ENCODE measurements at regions not wholly inside any gene's neighbourhood (a gene's known extent, or its start where the extent isn't known, plus 50 kb on each side); places are given as distances from the start of the nearest gene placed in this dataset.
"Not testable (repeated sequence)": the region's sequence is repeated elsewhere in the genome, so short reads cannot be mapped to it uniquely, and the experiment has no call there.

- DNase-seq (ENCODE audit: low spot score), result no peak
These were observed 581.2 kb downstream of the PTPRC start for GRCh38 chr1:199220031-199220430.

DNA sequence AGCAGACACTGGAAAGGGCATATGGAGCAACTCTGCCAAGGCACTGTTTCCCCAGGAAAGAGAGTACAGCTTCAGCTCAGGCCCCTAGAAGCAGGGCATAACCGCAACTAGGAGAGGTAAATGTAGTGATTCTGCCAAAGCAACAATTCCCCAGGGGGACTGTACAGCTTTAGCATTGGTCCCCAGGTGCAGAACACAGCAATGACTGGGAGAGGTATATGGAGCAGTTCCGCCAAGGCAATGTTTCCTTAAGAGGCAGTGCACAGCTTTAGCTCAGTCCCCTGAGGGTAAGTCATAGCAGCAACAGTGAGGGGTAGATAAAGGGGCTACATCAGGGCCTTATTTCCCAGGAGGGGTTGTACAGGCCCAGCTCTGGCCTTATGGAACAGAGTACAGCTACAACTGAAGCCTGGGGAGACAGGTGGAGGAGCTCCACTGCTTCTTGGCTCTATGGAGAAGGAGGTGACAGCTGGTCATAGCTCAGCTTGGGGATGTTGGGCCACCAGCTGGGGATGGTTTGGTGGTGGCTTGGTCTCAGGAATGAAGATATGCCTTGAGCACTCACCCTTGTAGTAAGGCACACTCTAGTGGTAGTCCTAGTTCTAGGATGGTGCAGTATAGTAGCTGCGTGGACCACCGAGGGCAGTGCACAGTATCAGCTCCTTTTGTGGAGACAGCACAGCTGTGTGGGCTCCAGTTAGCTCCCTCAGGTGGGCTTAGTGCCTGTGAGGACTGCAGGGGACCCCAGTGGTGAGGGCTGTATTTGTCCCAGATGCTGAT lies 582.7 kb downstream of the PTPRC start:
- no peak for DNase-seq (ENCODE audit: low spot score)

DNA sequence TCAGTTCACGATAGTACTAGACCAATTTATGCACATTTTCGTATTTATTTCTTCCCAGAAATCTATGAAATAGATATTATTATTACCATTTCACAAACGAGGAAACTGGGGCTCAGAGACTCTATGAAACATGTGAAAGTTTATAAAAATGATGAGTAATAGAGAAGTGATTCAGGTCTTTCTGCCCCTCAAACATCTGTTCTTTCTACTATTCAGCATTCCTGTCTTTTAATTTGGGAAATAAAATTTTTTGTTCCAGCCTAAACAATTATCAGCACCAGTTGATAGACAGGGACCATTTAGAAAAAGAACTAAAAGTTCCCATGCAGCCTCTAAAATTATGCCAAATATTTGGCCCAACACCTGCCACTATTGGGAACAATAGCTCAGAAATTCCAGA lies 585.1 kb downstream of the PTPRC start:
- no peak for DNase-seq (ENCODE audit: low spot score)

DNA sequence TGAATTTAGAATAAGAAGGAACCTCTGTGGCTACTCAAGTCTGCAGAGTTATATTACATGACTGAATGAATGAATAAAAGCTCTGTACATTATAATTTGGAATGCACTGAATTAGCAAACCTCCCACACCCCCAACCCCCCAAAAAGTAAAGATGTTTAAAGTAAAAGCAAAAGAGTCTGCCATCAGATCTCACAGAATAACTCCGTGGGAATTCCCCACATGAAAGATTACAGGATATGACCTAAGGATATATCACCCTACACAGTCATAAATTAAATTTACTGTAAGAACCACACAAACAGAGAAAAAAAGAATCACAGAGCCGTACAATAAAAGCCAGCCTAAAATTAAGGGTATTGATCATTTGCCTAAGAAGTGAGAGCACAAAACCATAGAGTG lies 587.3 kb downstream of the PTPRC start:
- peak; percentile 31 for DNase-seq (ENCODE audit: low spot score)

- DNase-seq (ENCODE audit: low spot score), result no peak
These were observed 603.3 kb downstream of the PTPRC start for GRCh38 chr1:199242147-199242546.

- DNase-seq (ENCODE audit: low spot score), result no peak
These were observed 603.8 kb downstream of the PTPRC start for GRCh38 chr1:199242601-199243000.

- peak; percentile 48 for DNase-seq (ENCODE audit: low spot score)
These were observed 604.7 kb downstream of the PTPRC start for GRCh38 chr1:199243423-199244061.

DNA sequence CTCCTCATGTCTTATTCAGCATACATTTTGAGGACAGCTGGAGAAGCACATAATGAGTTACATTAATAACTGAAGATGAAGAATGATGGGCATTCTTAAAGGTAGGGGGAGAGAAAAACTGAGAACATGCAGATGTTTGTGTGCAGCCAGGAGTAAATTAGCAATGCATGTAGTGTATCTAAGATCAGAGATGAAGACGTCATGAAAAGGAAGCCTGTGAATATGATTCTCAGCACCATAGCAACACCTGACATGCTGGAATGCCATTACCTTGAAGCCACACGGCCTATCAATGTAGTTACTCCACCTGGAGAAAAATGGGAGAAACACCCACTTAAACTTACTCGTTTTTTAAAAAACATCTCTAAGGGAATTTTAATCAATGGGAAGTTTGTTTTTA lies 607.1 kb downstream of the PTPRC start:
- DNase-seq (ENCODE audit: low spot score), result no peak

DNA sequence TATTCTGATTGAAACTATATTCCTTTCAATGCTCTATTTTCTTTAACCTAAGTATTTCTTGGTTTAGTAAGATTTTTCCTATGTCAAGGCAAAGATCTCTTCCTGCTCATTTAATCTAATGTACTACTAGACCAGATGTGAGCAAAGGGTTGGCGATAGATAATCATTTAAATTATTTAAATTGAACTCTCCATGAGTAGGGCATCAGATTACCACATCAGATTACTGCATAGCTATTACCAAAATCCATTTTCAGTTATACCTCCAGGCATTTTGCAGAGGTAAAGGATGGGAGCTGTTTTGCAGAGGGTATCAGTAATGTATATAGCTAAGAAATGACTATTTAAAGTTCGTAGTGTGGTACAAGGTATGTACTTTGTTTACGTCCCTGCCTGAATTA lies 607.9 kb downstream of the PTPRC start:
- no peak for DNase-seq (ENCODE audit: low spot score)

DNA sequence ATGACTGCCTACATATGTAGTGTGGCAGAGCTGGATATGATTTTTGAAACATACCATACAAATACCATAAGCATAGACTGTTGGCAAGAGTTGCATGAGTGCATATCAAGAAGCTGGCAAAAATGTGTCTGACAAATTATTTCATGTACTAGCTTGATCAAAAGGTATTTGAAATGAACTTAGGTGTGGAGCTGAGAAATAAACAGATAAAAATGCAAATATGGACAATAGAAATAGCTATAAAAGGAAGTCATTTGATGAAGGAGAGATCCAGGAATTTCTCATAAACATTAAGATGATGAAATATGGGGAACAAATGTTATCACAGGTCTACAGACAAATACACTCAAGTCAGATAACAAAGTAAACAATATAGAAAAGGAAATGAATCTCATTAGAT lies 609.1 kb downstream of the PTPRC start:
- no peak for DNase-seq (ENCODE audit: low spot score)

- DNase-seq (ENCODE audit: low spot score), result not testable (repeated sequence)
These were observed 615.2 kb downstream of the PTPRC start for GRCh38 chr1:199254040-199254439.

DNA sequence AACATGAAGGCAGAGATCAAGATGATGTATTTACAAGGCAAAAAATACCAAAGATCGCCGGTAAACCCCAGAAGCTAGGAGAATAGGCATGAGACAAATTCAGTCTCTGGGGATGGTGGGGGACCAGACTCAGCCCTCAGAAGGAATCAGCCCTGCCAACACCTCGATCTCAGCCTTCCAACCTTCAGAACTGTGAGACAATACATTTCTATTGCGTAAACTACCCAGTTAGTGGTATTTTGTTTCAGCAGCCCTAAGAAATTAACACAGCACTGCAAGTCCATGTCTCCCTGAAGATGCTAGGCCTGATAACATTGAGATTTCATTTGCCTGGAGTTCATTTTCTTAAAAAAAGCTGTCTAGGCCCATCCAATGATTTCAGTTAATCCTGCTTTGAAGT lies 622.5 kb downstream of the PTPRC start:
- DNase-seq (ENCODE audit: low spot score), result no peak

DNA sequence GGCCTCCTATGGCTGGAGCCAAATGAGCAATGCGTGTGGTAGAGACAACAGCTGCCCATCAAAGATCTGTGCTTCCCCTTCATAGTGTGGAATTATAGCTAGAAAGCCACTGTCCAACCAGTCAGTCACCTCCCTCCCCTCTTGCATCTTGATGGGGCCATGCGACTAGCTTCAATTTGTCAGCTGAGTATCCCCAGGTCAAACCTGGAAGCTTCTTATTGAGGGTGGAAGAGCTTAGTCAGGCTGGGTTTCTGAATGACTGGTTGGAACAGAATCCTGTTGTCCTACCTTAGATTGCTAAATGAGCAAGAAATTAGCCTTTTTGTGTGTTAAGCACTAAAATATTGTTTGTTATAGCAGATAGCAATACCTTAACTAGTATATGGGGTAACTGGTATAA lies 625.4 kb downstream of the PTPRC start:
- DNase-seq (ENCODE audit: low spot score), result no peak

DNA sequence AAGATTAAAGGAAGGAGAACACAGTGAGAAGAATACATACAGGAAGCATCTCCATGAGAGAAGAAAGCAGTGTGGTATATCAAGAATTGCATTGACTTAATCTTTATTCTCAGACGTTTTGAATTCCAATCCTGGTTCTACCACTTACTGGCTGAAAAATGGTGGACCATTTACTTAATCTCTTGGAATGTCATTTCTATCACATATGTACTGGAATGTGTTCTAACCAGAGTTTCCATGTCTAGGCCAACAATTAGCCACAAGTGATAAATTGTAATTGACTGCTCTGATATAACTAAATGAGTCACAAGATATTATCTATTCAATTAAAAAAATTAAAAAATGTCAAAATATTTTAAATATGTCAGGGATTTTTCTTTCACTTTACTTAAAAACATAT lies 626.1 kb downstream of the PTPRC start:
- no peak for DNase-seq (ENCODE audit: low spot score)

- DNase-seq (ENCODE audit: low spot score), result no peak
These were observed 626.5 kb downstream of the PTPRC start for GRCh38 chr1:199265319-199265718.

DNA sequence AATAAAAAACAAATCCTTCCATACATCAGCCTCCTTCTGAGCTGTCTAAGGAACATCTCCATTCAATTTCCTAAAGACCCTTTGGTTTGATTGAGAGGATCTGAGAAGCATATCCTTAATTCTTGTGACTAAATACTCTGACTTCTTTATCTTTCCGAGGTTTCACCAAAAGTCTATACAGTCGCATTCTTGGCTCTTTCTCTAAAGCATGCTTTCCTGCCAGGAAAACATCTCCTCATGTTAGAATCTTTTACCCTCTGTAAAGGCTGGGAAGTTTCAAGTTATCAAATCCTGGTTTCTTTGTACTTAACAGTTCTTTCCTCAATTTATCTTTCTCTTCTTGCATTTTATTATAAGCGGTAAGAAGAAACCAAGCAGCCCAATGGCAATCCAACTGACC lies 630.4 kb downstream of the PTPRC start:
- DNase-seq (ENCODE audit: low spot score), result no peak

DNA sequence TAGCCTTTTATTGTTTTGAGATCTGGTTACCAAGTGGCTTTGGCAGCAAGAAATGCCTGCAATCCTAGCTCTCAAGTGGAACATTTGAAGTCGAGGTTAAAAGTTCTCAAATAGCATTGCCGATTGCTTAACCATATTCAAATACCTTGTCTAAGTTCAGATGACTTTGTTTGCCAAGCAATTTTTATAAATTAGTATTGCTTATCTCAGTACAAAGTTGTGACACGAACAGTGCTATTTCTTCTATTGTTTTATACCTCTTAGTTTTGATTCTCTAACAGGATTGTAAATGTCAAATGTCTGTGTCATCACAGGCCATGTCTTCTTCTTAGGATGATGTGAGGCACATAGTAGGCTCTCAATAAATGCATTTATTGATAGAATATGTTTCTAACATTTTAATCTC lies 633.3 kb downstream of the PTPRC start:
- DNase-seq (ENCODE audit: low spot score), result no peak

DNA sequence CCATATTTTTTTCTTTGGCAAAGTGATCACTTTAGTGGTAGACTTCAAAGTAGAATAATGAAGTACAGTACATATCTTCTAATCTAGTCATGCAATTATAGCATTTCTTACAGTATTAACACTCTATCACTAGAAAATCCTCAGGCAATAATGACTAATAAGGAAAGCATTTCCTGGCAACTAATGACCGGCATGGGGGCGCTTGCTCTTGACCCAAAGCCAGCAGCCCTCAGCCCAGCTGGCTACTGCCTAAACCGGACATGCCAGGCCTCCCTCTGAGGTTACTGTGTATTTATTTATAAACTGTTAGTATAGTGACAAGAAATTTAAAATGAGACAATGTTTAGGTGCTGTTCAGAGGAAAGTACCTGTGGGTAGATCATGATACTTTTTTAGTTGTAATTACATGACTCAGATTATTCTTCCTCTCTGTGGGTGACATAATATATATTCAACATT lies 633.8 kb downstream of the PTPRC start:
- no peak for DNase-seq (ENCODE audit: low spot score)

DNA sequence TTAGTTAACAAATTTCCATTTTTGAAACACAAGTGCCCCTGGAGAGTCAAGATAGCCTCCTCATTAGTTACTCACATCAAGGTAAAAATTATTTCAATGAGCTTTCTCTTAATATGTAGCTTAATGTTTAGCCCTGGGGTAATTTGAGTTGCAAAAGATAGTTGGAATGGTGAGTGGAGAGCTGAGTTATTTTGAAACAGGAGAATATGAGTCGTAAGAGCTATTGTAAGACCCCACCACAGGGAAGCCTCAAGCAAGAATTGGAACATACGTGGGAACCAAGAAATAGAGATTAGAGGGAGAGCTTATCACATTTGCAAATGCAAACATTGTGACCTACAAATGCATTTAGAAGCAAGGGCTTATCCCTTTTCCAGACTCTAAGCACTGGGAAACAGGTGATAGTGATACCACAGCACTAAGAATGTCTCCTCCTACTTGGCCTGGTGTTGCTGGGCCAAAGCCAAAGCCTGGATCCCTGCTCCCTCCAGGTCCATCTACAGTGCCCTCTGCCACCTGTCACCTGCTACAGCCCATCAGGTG lies 635.1 kb downstream of the PTPRC start:
- DNase-seq (ENCODE audit: low spot score), result no peak

DNA sequence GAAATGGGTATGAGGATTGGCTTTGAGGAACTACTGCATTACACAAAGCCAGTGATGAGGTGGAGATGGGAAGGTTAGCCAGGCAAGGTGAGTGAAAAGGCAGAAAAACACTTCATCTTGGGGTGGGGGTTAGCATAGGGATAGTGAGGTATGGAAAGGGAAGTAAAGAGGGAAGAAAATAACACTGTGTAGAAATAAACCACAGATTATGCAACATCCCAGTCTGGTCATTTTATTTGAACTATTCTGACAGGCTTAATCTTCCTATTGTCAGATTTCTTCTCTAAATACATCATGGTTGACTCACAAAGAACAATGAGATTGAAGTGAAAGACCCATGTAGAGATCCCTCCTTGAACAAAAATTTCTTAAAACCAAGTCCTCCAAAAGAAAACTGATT lies 640.2 kb downstream of the PTPRC start:
- DNase-seq (ENCODE audit: low spot score), result no peak

DNA sequence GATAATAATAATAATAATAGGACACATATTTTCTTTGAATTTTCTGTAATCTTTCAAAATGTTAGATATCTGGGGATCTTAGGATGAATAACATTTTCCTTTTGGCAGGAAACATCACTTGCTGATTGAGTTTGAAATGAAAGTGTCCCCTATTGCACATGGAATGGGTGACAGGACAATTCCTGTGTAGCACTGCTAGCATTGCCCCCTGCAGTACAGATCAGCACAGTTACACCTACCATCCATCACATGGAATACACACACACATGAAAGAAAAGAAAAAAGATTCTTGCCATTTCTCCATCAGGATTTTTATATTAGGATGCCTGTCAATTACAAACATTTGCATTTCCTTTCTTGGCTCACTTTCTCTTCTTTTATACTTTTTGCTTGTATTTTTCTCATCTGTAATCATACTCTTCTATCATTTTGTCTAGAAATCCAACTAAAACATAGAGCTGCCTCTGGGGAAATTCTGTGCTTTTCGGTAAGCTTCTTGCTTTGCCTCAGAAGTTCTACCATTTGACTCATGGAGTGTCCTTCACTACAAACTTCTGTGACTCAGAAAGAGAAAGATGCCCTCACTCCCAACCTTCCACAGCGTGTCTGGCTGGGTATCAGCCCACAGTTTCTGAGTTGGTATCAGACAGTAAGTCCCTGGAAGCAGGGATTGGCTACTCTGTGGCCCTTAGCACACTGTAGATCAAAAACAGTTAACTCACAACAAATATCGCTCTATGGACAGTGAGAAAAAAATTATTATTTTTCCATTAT lies 641.2 kb downstream of the PTPRC start:
- no peak for DNase-seq (ENCODE audit: low spot score)

DNA sequence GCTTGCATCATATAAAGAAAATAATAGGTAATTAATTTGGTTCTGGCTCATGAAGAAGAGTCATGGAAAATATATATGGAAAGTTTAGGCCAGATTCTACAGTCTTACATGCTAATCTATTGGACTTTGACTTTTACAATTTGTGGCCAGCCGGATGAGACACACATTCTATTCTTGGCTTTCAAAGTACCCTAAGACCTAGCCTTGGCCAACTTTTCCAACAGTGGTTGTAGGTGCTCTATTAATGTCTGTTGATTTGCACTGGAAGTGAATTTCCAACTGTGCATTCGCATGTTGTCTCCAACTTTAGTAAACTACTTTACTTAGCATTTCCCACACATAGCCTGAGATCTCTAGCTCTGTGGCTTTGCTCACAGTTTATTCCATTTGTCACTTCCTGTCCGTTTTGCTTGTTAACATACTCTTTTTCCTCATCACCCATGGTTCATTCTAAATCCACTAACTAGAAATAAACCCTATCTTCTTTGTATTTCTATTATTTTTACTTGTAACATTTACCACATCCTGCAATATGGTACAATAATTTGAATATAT lies 644.0 kb downstream of the PTPRC start:
- DNase-seq (ENCODE audit: low spot score), result no peak
